ENCODE measurements at regions not wholly inside any gene's neighbourhood (a gene's known extent, or its start where the extent isn't known, plus 50 kb on each side); places are given as distances from the start of the nearest gene placed in this dataset.

GRCh38 chr10:130726996-130727725, 584.4 kb downstream of the TCERG1L start:
- ATAC-seq (no peak), DNase-seq (no peak)
- Histone ChIP-seq H3K9me3 (no peaks in the 10 kb centered on the region), H3K36me3 (no peaks in the 10 kb centered on the region), H3K4me1 (no peaks in the 10 kb centered on the region), H3K4me3 (no peak overlapping the region), H3K27ac (no peak overlapping the region), H3K27me3 (no peaks in the 10 kb centered on the region)
- TF ChIP-seq, protein P1, sequence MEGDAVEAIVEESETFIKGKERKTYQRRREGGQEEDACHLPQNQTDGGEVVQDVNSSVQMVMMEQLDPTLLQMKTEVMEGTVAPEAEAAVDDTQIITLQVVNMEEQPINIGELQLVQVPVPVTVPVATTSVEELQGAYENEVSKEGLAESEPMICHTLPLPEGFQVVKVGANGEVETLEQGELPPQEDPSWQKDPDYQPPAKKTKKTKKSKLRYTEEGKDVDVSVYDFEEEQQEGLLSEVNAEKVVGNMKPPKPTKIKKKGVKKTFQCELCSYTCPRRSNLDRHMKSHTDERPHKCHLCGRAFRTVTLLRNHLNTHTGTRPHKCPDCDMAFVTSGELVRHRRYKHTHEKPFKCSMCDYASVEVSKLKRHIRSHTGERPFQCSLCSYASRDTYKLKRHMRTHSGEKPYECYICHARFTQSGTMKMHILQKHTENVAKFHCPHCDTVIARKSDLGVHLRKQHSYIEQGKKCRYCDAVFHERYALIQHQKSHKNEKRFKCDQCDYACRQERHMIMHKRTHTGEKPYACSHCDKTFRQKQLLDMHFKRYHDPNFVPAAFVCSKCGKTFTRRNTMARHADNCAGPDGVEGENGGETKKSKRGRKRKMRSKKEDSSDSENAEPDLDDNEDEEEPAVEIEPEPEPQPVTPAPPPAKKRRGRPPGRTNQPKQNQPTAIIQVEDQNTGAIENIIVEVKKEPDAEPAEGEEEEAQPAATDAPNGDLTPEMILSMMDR (IDR thresholded peaks at IDR 0.05) = no peak
- no peak for TF ChIP-seq POLR2A (IDR thresholded peaks at IDR 0.05)
- intact Hi-C loops (cut with DNase I) = no loop called here
- 54% methylated on average over 6 of the region's 23 CpGs for WGBS (ENCODE audit: insufficient coverage, low coverage, low lambda C conversion rate, missing lambda C conversion rate)

DNA sequence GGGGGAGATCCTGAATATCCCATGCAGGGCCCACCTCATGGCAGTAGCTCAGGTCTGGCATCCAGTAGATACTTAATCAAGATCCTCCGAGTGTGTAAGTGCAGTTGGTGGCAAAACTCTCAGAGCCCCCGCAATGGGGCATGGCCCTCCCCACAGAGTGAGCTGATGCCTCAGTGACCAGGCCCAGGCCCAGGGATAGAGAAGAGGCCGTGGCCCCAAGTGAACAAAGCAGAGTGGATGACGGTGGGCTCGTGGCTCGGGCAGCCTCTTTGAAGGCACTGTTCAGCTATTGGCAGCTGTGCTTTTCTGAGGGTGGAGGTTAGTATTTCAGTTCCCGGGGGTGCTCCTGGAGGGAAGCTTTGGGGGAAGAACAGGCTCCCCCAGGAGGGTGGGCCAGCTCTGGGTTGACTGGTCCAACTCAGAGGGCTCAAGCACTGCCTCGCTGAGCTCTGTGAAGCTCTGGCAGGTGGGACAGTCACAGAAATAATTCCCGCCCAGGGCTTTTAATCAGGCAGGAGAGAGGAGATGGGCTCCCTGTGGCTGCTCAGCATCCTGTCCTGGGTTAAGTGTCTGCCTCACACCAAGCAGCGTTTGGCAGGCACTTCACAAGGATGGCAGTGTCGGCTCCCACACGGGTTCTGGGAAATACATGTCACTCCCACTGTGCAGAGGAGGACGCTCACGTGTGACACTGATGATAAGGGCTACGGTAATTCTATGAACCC, 583.6 kb downstream of the TCERG1L start:
- H3K4me3 ChIP-seq = no peak overlapping the region
- H3K27me3 ChIP-seq = no peaks in the 10 kb centered on the region
- no peak for TF ChIP-seq POLR2A (IDR thresholded peaks at IDR 0.05)
- TF ChIP-seq, protein P1 (IDR thresholded peaks at IDR 0.05) = no peak
- WGBS (ENCODE audit: insufficient coverage, low coverage, low lambda C conversion rate, missing lambda C conversion rate) = 39% methylated on average over 8 of the region's 15 CpGs
- intact Hi-C loops (cut with DNase I) = no loop called here
- no peak for DNase-seq
- H3K9me3 ChIP-seq = no peaks in the 10 kb centered on the region
- no peaks in the 10 kb centered on the region for H3K4me1 ChIP-seq
- ATAC-seq = no peak
- no peak overlapping the region for H3K27ac ChIP-seq
- no peaks in the 10 kb centered on the region for H3K36me3 ChIP-seq

DNA sequence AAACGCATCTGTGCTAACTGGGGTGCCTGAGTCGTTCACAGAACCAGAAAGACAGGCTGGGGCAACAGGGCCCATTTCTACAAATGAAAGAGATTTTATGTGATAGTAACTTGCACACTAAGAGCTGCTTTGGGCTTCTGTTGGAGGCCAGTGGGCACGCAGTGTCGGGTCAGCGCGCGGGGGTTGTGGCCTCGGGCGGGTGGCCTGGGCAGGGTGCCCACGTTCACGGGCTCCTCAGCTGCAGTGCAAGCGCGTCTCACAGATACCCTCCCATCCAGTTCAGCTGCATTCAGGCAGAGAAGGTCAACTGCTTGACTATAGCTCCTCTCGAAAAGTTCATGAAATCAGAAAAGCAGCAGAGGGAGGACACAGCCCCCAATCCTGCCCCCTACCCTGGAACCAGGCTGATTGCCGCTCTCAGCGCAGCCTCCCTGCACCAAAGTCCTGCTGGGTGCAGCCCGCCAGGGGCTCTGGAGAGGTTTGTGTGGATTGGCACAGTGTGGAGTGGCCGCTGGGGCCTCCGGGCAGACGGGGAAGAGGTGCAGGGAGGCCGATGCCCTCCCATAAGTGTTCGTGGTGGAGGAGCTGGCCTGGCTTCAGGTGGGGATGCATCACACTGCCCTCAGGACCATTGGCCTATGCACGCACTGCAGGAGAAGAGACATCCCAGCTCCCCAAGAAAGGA, 582.8 kb downstream of the TCERG1L start:
- TF ChIP-seq, protein P1 (IDR thresholded peaks at IDR 0.05) = no peak
- no peak for TF ChIP-seq POLR2A (IDR thresholded peaks at IDR 0.05)
- Histone ChIP-seq H3K27me3 (no peaks in the 10 kb centered on the region), H3K36me3 (no peaks in the 10 kb centered on the region), H3K27ac (no peak overlapping the region), H3K4me1 (no peaks in the 10 kb centered on the region), H3K9me3 (no peaks in the 10 kb centered on the region), H3K4me3 (no peak overlapping the region)
- DNase-seq (no peak), ATAC-seq (no peak)
- 15% methylated on average over 2 of the region's 23 CpGs for WGBS (ENCODE audit: insufficient coverage, low coverage, low lambda C conversion rate, missing lambda C conversion rate)
- intact Hi-C loops (cut with DNase I) = no loop called here

- ATAC-seq (no peak), DNase-seq (no peak)
- intact Hi-C loops (cut with DNase I) = no loop called here
- TF ChIP-seq POLR2A (IDR thresholded peaks at IDR 0.05) = no peak
- TF ChIP-seq, protein P1 (IDR thresholded peaks at IDR 0.05) = no peak
- Histone ChIP-seq H3K4me3 (no peak overlapping the region), H3K9me3 (no peaks in the 10 kb centered on the region), H3K27ac (no peak overlapping the region), H3K4me1 (no peaks in the 10 kb centered on the region), H3K27me3 (no peaks in the 10 kb centered on the region), H3K36me3 (no peaks in the 10 kb centered on the region)
Observed at GRCh38 chr10:130729876-130730275, 581.6 kb downstream of the TCERG1L start.

Data from right lobe of liver (tissue), 6 donors.